CD14-positive monocyte (primary cell): ENCODE measurements at regions not wholly inside any gene's neighbourhood (a gene's known extent, or its start where the extent isn't known, plus 50 kb on each side); places are given as distances from the start of the nearest gene placed in this dataset.

Experiments used
- DNase-seq, 3 donors: peaks; one replicate each; pipeline ENCODE4 v3.0.0-alpha.2; 2011 to 2022
- H2AFZ ChIP-seq: 2 replicates; pipeline ENCODE4 v1.6.0; 2012; ENCODE audit warnings: mild to moderate bottlenecking, low read depth, low read length, inconsistent platforms; ENCODE audit not compliant: insufficient read depth, poor library complexity, severe bottlenecking
- H3K27ac ChIP-seq, 2 donors: 1 replicate in 1 of 2; 2 replicates in 1 of 2; pipeline ENCODE4 v1.5.1; 2012 to 2013; ENCODE audit warnings: low read length in 2 of 2, control low read depth in 1 of 2, inconsistent platforms in 1 of 2, low read depth in 1 of 2, mild to moderate bottlenecking in 1 of 2
- H3K27me3 ChIP-seq, 2 donors: one replicate each; pipeline versions ENCODE4 v1.6.0 to v1.6.1; 2011 to 2013; ENCODE audit warnings: low read length in 2 of 2; ENCODE audit not compliant: control insufficient read depth in 2 of 2, insufficient read depth in 2 of 2
- H3K36me3 ChIP-seq, 2 donors: replicated peaks in 1 of 2; 1 replicate in 1 of 2; 2 replicates in 1 of 2; pipeline versions ENCODE4 v1.5.1 to v1.6.1; 2012 to 2013; ENCODE audit warnings: low read length in 2 of 2, control low read depth in 1 of 2, inconsistent platforms in 1 of 2, mild to moderate bottlenecking in 1 of 2; ENCODE audit not compliant: insufficient read depth in 2 of 2, control insufficient read depth in 1 of 2
- H3K4me1 ChIP-seq, 2 donors: 1 replicate in 1 of 2; 2 replicates in 1 of 2; pipeline versions ENCODE4 v1.5.1 to v1.6.1; 2012 to 2013; ENCODE audit warnings: low read length in 2 of 2, control low read depth in 1 of 2, inconsistent platforms in 1 of 2, mild to moderate bottlenecking in 1 of 2, moderate library complexity in 1 of 2; ENCODE audit not compliant: insufficient read depth in 2 of 2, control insufficient read depth in 1 of 2
- H3K4me2 ChIP-seq: replicated peaks from 2 replicates; pipeline ENCODE3; 2012; ENCODE audit warnings: low read length, moderate library complexity, mild to moderate bottlenecking; ENCODE audit not compliant: poor library complexity, severe bottlenecking; ENCODE audit errors: extremely low read depth
- H3K4me3 ChIP-seq, 3 experiments: fragments of 200-600 bp in 1 of 3; sonication (generic) in 1 of 3; replicated peaks in 1 of 3; 1 replicate in 2 of 3; 2 replicates in 1 of 3; pipeline ENCODE4 v1.5.1; 2011 to 2013; ENCODE audit warnings: low read length in 3 of 3, mild to moderate bottlenecking in 3 of 3, control low read depth in 2 of 3, low read depth in 2 of 3, inconsistent platforms in 1 of 3, moderate library complexity in 1 of 3
- H3K79me2 ChIP-seq: 2 replicates; pipeline ENCODE4 v1.6.0; 2012; ENCODE audit warnings: mild to moderate bottlenecking, control low read depth, inconsistent platforms, low read length, moderate library complexity; ENCODE audit not compliant: insufficient read depth
- H3K9ac ChIP-seq: 2 replicates; pipeline ENCODE4 v1.6.0; 2017; ENCODE audit warnings: low read length, mild to moderate bottlenecking; ENCODE audit not compliant: insufficient read depth, poor library complexity, severe bottlenecking
- H3K9me3 ChIP-seq, 2 donors: replicated peaks in 1 of 2; 1 replicate in 1 of 2; 2 replicates in 1 of 2; pipeline versions ENCODE4 v1.5.1 to v1.6.1; 2012 to 2013; ENCODE audit warnings: low read length in 2 of 2, control low read depth in 1 of 2; ENCODE audit not compliant: control insufficient read depth in 1 of 2, insufficient read depth in 1 of 2
- H4K20me1 ChIP-seq: 2 replicates; pipeline ENCODE4 v1.6.0; 2012; ENCODE audit warnings: mild to moderate bottlenecking, low read length, control low read depth, moderate library complexity; ENCODE audit not compliant: insufficient read depth
- H3K27ac Mint-ChIP-seq, 7 donors: one replicate each; pipeline ENCODE4 v1.8.0; 2020; ENCODE audit warnings: mild to moderate bottlenecking in 7 of 7, mixed read lengths in 7 of 7, moderate library complexity in 6 of 7, inconsistent platforms in 2 of 7
- H3K27me3 Mint-ChIP-seq, 3 donors: one replicate each; pipeline ENCODE4 v1.8.0; 2021 to 2022; ENCODE audit warnings: low read depth in 3 of 3, mild to moderate bottlenecking in 3 of 3, mixed read lengths in 3 of 3, moderate library complexity in 3 of 3, inconsistent platforms in 1 of 3
- H3K36me3 Mint-ChIP-seq, 2 donors: one replicate each; pipeline ENCODE4 v1.8.0; 2020; ENCODE audit warnings: mixed read lengths in 2 of 2, inconsistent platforms in 1 of 2, mild to moderate bottlenecking in 1 of 2
- H3K4me1 Mint-ChIP-seq: one replicate; pipeline ENCODE4 v1.8.0; 2020; ENCODE audit warnings: mild to moderate bottlenecking, mixed read lengths
- H3K4me3 Mint-ChIP-seq, 2 donors: one replicate each; pipeline ENCODE4 v1.8.0; 2020; ENCODE audit warnings: mild to moderate bottlenecking in 2 of 2, mixed read lengths in 2 of 2, moderate library complexity in 1 of 2
- H3K9me3 Mint-ChIP-seq, 7 donors: one replicate each; pipeline ENCODE4 v1.8.0; 2020 to 2022; ENCODE audit warnings: mixed read lengths in 7 of 7, mild to moderate bottlenecking in 6 of 7, moderate library complexity in 6 of 7, inconsistent platforms in 2 of 7
- CTCF ChIP-seq: fragments of 200-600 bp; IDR thresholded peaks from one replicate; pipeline ENCODE4 v1.8.0; 2022; ENCODE audit warnings: antibody characterized with exemption, mild to moderate bottlenecking
- WGBS: methylation state at CpG from one replicate; pipeline ENCODE4 v1.1.5; 2013; ENCODE audit warnings: missing lambda C conversion rate; ENCODE audit not compliant: insufficient coverage; 5-methylcytosine and 5-hydroxymethylcytosine counted together
- intact Hi-C, 2 donors: fragments of 100-400 bp; cut with micrococcal nuclease; formaldehyde crosslinking; loops; one replicate each; pipeline versions ENCODE4 v1.15.0 to v1.15.1; 2023

- Histone ChIP-seq H3K4me2 (no peak overlapping the region), H3K4me3 (no peak overlapping the region), H3K27ac (no peak overlapping the region), H3K9me3 (no peaks in the 10 kb centered on the region), H4K20me1 (no peaks in the 10 kb centered on the region), H3K79me2 (no peaks in the 10 kb centered on the region), H2AFZ (no peak overlapping the region), H3K36me3 (no peaks in the 10 kb centered on the region), H3K4me1 (no peaks in the 10 kb centered on the region), H3K27me3 (peaks cover 0 to 6% of the 10 kb centered on the region in 2 donors), H3K9ac (no peak overlapping the region)
- WGBS, result 87% methylated on average over 10 of the region's 13 CpGs
- H3K27me3 Mint-ChIP-seq, result peaks cover 21 to 23% (median 22%) of the 10 kb centered on the region in 3 donors
- H3K36me3 Mint-ChIP-seq, result no peaks in the 10 kb centered on the region
- no peak for DNase-seq
- peak overlapping the region in 1 of 7 donors; percentile 26 for H3K27ac Mint-ChIP-seq
- H3K4me3 Mint-ChIP-seq, result no peak overlapping the region
- H3K9me3 Mint-ChIP-seq, result peaks cover 0 to 2% (median 0%) of the 10 kb centered on the region in 7 donors
- no peaks in the 10 kb centered on the region for H3K4me1 Mint-ChIP-seq
- no peak for TF ChIP-seq CTCF
- intact Hi-C loops, result no loop called here
These were observed 50.2 kb upstream of the FGF3 start for GRCh38 chr11:69869311-69869939.

GRCh38 chr11:69870766-69871165, 51.5 kb upstream of the FGF3 start:
- no peak for DNase-seq
- Histone ChIP-seq H3K36me3 (no peaks in the 10 kb centered on the region), H3K79me2 (no peaks in the 10 kb centered on the region), H3K9me3 (no peaks in the 10 kb centered on the region), H3K4me2 (no peak overlapping the region), H2AFZ (no peak overlapping the region), H3K4me1 (no peaks in the 10 kb centered on the region), H3K4me3 (no peak overlapping the region), H4K20me1 (no peaks in the 10 kb centered on the region), H3K27ac (no peak overlapping the region), H3K27me3 (peaks cover 0 to 6% of the 10 kb centered on the region in 2 donors), H3K9ac (no peak overlapping the region)
- Mint-ChIP-seq H3K4me3 (no peak overlapping the region), H3K4me1 (no peaks in the 10 kb centered on the region), H3K9me3 (peaks cover 0 to 2% (median 0%) of the 10 kb centered on the region in 7 donors), H3K27ac (no peak overlapping the region), H3K27me3 (peaks cover 22 to 23% (median 23%) of the 10 kb centered on the region in 3 donors), H3K36me3 (no peaks in the 10 kb centered on the region)
- no peak for TF ChIP-seq CTCF
- intact Hi-C loops, result no loop called here
- 0% methylated on average over 1 of the region's 3 CpGs for WGBS
